Activated CD4-positive, alpha-beta T cell treated with anti-CD3 and anti-CD28 coated beads, Interleukin-2, Interleukin-6, amounts not matched to agents 100 ng/mL and 50 ng/mL, durations not matched to agents 16 hours and 8 hours (primary cell): ENCODE measurements at regions not wholly inside any gene's neighbourhood (a gene's known extent, or its start where the extent isn't known, plus 50 kb on each side); places are given as distances from the start of the nearest gene placed in this dataset.
"Not testable (repeated sequence)": the region's sequence is repeated elsewhere in the genome, so short reads cannot be mapped to it uniquely, and the experiment has no call there.

Experiments used
- DNase-seq: peaks from one replicate; pipeline ENCODE4 v3.0.0-alpha.2; 2020

- DNase-seq: not testable (repeated sequence)
These were observed 210.4 kb downstream of the LAT start for GRCh38 chr16:29195116-29195872.

DNA sequence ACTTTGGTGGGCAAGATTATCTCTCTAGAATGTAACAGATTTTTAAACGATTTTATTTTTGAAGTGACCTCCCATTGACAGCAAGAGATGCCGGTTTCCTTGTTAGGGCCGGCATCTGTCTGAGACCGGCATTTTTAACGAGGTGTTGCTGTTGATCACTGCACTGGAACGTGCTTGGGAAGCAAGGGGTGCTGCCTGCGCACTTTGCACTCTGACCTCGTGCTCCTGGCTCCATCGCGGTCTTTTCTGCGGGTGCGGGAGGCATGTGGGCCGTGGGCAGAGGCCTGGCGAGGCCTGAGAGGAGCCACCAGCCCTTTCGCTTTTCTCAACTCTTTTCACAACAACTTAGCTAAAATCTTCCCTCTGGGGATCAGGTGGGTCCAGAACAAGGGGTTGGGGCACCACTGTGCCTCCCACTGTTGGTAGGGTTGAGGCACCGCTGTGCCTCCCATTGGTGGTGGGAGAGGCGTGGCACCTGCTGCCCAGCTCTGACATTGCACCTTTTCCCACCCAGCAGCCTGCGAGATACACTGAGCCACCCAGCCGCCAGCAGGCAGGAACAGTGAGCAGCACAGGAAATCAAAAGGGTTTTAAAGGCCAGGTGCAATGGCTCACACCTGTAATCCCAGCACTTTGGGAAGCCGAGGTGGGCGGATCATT is 209.5 kb downstream of the LAT start:
- not testable (repeated sequence) for DNase-seq

GRCh38 chr16:29193634-29194033 is 208.8 kb downstream of the LAT start:
- DNase-seq: not testable (repeated sequence)

DNA sequence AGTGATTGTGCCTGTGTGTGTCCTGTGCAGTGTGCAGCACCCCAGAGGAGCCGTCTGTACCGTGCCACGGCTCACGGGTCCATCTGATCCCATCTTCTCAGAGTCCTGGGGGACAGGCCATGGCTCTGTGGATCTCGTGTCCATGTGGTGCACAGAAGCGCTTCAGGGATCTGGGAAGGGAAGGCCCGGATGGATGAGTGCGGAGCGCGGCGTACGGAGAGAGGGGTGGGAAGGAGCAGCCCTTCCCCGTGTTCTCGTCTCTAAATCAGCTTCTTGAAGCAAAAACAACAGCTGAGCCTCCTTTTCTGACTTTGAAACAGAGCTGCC is 208.4 kb downstream of the LAT start:
- not testable (repeated sequence) for DNase-seq

DNA sequence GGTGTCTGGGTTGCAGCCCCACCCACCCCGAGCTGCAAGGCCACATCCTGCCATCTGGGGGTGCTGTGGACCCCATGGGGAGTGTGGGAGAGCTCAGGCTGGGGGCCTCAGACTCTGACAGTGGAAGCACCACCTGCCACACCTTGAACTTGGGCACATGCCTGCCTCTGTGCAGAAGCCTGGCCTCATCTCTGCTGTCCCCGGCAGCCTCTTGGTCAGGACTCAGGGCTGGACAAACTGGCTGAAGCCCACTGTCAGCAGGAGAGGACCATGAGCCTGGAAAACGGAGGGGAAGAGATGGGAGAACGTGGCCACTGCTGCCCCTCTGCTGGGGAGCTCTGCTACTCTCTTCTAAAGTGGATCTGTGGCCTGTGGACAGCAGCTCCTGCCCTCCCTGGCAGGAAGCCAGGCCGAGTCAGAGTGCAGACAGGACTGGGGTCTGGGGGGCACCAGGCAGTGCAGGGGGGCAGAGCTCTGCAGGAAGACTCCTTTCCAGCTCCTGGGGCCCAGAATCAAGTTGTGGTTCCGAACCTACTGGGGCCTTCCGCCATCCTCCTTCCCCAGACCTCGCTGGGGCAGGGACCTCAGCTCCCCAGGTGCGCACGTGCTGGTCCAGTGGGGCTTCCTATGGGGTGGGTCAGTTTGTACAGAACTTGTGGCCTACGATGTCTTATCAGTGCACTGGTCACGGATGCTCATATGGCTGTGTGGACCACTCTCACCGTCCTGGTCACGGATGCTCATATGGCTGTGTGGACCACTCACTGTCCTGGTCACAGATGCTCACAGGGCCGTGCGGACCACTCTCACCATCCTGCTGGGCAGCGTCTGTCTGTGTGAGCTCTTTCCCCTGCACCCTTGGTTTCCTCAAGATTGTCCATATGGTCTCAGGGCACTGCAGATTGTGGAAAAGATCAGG is 207.7 kb downstream of the LAT start:
- DNase-seq: no peak

GRCh38 chr16:29191636-29192180 is 206.9 kb downstream of the LAT start:
- DNase-seq: not testable (repeated sequence)

GRCh38 chr16:29190553-29191431 is 205.9 kb downstream of the LAT start:
- not testable (repeated sequence) for DNase-seq

- not testable (repeated sequence) for DNase-seq
These were observed 204.0 kb downstream of the LAT start for GRCh38 chr16:29188806-29189205.

DNA sequence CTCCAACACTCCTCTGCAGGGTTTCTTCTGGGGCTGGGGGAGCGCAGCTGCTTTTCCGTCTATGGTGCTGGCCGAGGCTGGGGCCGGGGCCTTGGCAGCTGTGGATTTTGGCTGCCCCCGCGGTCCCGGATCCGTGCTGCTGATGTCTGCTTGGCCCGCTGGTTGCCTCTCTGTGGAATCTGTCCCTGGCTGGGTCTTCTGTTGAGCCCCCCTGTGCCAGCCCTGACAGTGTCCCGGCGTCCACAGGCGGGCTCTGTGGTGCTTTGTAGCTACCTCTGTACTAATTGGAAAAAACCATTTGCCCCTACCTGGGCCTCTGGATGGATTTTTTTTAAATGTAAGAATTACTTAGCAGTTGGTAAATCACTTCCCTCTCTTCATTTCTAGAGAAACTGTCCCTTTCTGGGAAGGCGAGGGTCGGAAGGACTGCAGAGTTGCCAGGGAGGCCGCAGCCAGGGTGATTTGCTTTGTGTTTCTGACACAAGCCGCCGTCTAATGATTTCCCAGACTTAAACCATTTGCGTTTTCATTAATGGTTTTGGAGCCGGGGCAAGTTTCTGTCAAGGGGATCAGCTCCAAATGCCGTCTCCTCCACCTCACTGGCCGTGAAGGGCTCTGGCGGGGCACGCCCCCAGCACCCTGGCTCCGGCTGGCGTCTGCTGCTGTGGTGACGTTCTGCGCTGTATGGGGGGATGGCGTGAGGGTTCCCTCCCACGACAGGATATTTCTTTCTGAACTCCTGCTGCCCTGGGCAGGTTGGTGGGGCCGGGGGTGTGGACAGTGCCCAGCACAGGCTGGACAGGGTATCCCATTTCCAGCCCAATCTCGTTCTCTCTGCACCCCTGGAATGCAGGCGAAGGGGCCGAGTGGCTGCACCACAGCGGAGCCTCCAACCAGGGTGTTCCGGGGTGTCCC is 201.7 kb downstream of the LAT start:
- DNase-seq: not testable (repeated sequence)

GRCh38 chr16:29185872-29186271 is 201.0 kb downstream of the LAT start:
- not testable (repeated sequence) for DNase-seq

- DNase-seq: not testable (repeated sequence)
These were observed 200.0 kb downstream of the LAT start for GRCh38 chr16:29184738-29185438.

GRCh38 chr16:29182940-29183868 is 198.4 kb downstream of the LAT start:
- DNase-seq: not testable (repeated sequence)

DNA sequence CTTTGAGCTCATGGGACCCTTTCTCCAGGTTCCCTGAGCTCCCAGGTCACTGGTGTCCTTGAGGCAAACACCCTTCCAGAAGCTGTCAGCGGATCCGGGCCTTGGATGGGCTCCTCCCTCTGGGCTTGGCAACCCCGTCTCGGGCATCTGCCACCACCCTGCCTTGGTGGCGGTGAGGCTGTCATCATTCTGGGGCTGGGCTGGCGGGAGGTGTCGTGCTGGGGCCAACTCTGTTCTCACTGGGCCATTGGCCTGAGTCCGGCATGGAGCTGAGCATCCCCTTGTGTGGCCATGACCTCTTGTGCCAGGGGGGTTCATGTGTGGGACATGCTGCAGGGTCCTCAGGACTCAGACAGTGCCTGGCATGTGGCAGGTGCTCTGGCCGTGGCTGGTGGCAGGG is 197.6 kb downstream of the LAT start:
- DNase-seq: no peak

DNA sequence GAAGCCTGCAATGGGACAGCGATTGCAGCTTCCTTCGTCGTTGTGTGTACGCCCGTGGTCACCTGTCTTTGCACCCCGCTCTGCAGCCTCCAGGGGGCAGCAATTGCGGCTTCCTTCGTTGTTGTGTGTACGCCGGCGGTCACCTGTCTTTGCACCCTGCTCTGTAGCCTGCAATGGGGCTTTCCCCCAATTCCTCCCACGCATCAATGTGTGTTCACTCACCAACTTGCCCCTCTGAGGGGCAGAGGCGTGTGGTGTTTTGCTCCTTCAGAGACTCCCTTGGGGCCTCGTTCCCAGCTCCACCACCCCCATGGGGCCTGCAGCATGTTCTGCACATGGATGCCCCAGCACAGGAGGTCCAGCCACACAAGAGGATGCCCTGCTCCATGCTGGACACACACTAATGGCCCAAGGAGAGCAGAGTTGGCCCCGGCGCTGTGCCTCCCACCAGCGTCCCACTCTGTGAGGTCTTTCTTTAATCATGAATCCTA is 197.1 kb downstream of the LAT start:
- not testable (repeated sequence) for DNase-seq

- not testable (repeated sequence) for DNase-seq
These were observed 196.5 kb downstream of the LAT start for GRCh38 chr16:29181254-29181780.

DNA sequence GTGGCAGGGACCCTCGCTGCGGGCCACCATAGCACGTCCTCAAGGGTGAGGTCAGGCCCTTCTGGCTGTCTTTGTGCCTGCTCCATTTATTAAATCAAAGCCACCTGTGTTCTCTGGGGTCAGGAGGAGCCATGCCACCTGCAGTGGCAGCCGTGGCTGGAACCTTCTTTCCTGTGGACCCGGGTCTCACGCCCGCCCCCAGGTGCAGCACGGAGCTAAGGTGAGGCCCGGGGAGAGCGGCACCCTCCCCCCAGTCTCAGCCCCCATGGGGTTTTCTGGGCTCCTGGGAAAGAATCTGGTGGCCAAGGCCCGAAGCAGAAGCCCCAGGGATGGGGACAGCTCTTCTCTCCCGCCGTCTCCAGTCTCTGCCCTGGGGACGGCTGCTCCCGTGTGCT is 195.4 kb downstream of the LAT start:
- DNase-seq: not testable (repeated sequence)

DNA sequence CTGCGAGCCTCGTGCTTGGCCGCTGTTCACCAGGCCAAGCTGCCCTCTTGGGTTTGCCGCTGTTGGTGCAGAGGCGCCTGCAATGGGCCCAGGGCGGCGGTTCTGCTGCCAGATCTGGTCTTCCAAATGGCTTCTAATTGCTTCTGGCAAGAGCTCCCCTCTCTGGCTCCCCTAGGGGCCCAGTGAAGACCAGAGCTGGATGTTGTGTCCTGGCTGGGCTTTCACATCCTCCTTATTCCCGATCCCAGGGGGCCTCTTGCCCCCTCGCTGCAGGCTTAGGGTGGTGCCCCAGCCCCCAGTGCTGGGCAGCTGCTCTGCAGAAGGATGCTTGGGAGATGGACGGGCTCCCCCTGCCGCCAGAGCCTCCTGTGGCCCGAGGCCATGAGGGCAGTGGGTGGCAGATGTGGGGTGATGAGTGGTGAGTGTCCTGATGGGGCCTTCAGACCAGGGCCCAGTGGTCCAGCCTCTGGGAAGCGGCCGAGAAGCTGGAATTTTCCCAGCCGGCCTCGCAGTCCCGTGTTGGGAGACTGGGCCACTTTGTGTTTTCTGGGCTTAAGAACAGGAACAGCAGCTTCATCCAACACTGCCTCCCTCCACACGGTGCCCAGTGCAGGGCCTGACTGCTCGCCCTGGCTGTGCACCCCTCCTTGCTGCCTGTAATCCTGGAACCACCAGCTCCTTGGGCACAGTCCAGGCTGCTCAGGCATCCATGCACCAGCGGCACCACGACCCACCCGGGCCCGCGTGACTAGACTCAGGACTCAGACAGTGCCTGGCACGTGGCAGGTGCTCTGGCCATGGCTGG is 194.8 kb downstream of the LAT start:
- DNase-seq: not testable (repeated sequence)
